NT2/D1 (cell line): ENCODE measurements at regions not wholly inside any gene's neighbourhood (a gene's known extent, or its start where the extent isn't known, plus 50 kb on each side); places are given as distances from the start of the nearest gene placed in this dataset.

Experiments used
- DNase-seq: peaks from one replicate; pipeline ENCODE4 v3.0.0-alpha.2; 2011; ENCODE audit warnings: low read depth, low spot score
- H3K27me3 ChIP-seq: 2 replicates; pipeline ENCODE4 v1.6.0; 2011; ENCODE audit warnings: mild to moderate bottlenecking; ENCODE audit not compliant: insufficient read length, insufficient read depth
- H3K36me3 ChIP-seq: 2 replicates; pipeline ENCODE4 v1.6.1; 2011; ENCODE audit warnings: mild to moderate bottlenecking, low read length, mixed read lengths; ENCODE audit not compliant: insufficient read depth, insufficient read length
- H3K4me1 ChIP-seq: 2 replicates; pipeline ENCODE4 v1.5.1; 2011; ENCODE audit not compliant: insufficient read depth, insufficient read length
- H3K4me3 ChIP-seq: 2 replicates; pipeline ENCODE4 v1.5.1; 2011; ENCODE audit warnings: low read depth; ENCODE audit not compliant: insufficient read length
- H3K9ac ChIP-seq: 2 replicates; pipeline ENCODE4 v1.6.0; 2011; ENCODE audit warnings: low read depth; ENCODE audit not compliant: insufficient read length
- H3K9me3 ChIP-seq: 2 replicates; pipeline ENCODE4 v1.5.1; 2011; ENCODE audit warnings: mild to moderate bottlenecking, low read length; ENCODE audit not compliant: insufficient read depth
- SUZ12 ChIP-seq: IDR thresholded peaks from 2 replicates; pipeline ENCODE4 v1.6.1; 2011; ENCODE audit not compliant: insufficient read length, insufficient read depth; ENCODE audit errors: extremely low read depth
- YY1 ChIP-seq: IDR thresholded peaks from 2 replicates; pipeline ENCODE4 v1.6.1; 2011; ENCODE audit not compliant: insufficient read length, insufficient read depth
- ZNF274 ChIP-seq: IDR thresholded peaks from 2 replicates; pipeline ENCODE4 v1.6.1; 2011; ENCODE audit warnings: mild to moderate bottlenecking, low read depth, low read length

DNA sequence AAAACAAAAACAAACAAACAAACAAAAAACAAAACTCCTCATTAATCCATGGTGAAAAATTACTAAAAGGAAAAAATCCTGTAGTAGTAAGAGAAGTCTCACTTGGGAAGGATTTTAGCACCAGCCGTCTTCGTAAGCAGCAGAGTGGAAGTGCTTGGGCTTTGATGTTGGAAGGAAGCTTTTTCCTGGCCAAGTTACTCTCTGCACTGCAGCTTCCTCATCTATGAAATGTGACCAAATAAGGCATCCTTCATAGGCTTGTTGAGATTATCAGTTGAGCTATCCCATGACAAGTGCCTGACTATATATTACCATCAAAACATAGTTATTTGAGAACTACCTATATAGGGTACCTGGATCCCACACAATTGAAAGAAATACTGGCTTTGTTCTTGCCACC is 436.4 kb upstream of the ONECUT1 start:
- H3K4me3 ChIP-seq = no peak overlapping the region
- no peaks in the 10 kb centered on the region for H3K4me1 ChIP-seq
- TF ChIP-seq ZNF274 = no peak
- TF ChIP-seq YY1 = no peak
- TF ChIP-seq SUZ12 = no peak
- H3K36me3 ChIP-seq = no peaks in the 10 kb centered on the region
- no peak overlapping the region for H3K9ac ChIP-seq
- H3K9me3 ChIP-seq = no peaks in the 10 kb centered on the region
- DNase-seq = no peak
- no peaks in the 10 kb centered on the region for H3K27me3 ChIP-seq

GRCh38 chr15:53225781-53226180 is 435.6 kb upstream of the ONECUT1 start:
- DNase-seq = no peak
- Histone ChIP-seq H3K4me3 (no peak overlapping the region), H3K36me3 (no peaks in the 10 kb centered on the region), H3K9ac (no peak overlapping the region), H3K4me1 (no peaks in the 10 kb centered on the region), H3K27me3 (no peaks in the 10 kb centered on the region), H3K9me3 (no peaks in the 10 kb centered on the region)
- TF ChIP-seq ZNF274 = no peak
- TF ChIP-seq SUZ12 = no peak
- no peak for TF ChIP-seq YY1

GRCh38 chr15:53224371-53224770 is 434.2 kb upstream of the ONECUT1 start:
- no peaks in the 10 kb centered on the region for H3K4me1 ChIP-seq
- DNase-seq = no peak
- H3K27me3 ChIP-seq = no peaks in the 10 kb centered on the region
- no peak overlapping the region for H3K9ac ChIP-seq
- TF ChIP-seq SUZ12 (no peak), YY1 (no peak), ZNF274 (no peak)
- no peaks in the 10 kb centered on the region for H3K36me3 ChIP-seq
- H3K9me3 ChIP-seq = no peaks in the 10 kb centered on the region
- H3K4me3 ChIP-seq = no peak overlapping the region

DNA sequence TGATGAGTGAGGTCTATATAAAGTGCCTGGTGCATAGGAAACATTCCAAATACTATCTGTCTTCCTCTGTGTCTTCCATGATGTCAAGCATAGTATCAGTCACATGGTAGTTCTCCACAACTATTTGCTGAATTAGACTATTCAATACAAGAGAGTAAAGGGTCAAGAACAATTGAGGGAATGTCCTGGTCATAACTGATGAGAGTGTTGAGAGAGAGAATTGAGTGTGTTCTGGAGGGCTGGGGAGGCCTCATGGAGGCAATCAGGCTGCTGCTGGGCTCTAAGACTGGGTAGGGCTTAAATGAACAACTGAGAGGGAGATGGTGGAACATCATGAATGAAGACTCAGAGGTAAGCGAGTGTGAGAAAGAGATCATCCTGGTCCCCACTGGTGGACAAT is 433.7 kb upstream of the ONECUT1 start:
- no peaks in the 10 kb centered on the region for H3K27me3 ChIP-seq
- H3K36me3 ChIP-seq = no peaks in the 10 kb centered on the region
- H3K9me3 ChIP-seq = no peaks in the 10 kb centered on the region
- H3K4me3 ChIP-seq = no peak overlapping the region
- TF ChIP-seq ZNF274 (no peak), SUZ12 (no peak), YY1 (no peak)
- H3K9ac ChIP-seq = no peak overlapping the region
- no peaks in the 10 kb centered on the region for H3K4me1 ChIP-seq
- no peak for DNase-seq

DNA sequence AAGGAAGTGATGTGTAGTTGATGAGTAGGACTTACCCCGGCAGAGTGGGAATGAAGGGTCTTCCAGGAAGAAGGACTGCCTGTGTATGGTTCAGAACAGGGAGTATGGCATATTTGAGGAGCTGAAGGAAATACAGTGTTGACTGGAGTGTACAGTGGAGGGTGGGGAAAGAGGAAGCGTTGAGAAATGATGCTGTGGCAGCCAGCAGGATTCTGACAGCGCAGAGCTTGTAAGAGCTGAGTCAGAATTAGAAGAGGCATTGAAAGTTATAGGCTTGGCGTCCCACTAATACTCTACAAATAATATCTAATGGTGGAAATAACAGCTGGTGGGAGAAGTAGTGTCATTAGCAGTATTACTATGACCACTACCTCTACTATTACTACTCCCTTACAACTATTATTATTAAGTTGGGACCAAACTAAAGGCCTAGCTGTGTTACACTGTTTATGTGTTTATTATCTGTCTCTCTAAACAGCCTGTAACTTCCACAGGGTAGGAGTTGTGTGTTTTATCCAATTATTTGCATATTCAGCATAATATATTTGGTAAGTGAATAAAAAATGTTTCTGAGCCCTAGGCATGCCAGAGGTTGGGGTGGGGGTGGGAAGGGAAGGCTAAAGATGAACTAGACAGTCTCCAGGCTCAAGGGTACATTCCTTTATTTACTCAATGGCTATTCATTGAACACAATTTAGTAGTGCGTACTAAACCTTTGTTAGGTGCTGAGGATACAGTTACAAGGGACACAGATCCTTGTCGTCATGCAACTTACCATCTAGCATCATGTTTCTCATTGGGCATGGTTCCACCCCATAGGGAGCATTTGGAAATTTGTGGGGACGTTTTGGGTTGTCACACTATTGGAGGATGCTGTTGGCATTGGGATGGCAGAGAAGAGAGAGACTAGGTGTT is 428.8 kb upstream of the ONECUT1 start:
- DNase-seq = no peak
- Histone ChIP-seq H3K9ac (no peak overlapping the region), H3K27me3 (no peaks in the 10 kb centered on the region), H3K9me3 (no peaks in the 10 kb centered on the region), H3K36me3 (no peaks in the 10 kb centered on the region), H3K4me3 (no peak overlapping the region), H3K4me1 (no peaks in the 10 kb centered on the region)
- TF ChIP-seq YY1 (no peak), ZNF274 (no peak), SUZ12 (no peak)

DNA sequence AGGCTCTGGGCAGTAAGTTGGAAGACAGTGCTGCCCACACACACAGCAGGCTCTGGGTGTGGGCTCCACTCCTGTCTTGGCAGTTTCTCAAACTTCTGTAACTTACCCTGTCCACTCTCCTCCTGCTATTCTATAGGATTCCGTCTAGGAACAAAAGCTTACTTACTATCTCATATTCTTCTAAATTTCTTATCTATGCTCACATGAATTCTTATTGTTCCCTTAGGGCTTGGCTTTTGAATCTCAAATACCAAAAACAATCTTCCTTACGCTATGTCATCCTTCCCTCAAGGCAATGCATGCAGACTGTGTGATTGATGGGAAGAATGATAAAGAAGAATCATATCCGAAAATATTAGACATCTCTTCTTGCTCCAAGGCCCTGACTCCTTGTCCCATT is 425.9 kb upstream of the ONECUT1 start:
- H3K27me3 ChIP-seq = no peaks in the 10 kb centered on the region
- no peaks in the 10 kb centered on the region for H3K4me1 ChIP-seq
- H3K4me3 ChIP-seq = no peak overlapping the region
- no peak overlapping the region for H3K9ac ChIP-seq
- no peaks in the 10 kb centered on the region for H3K9me3 ChIP-seq
- TF ChIP-seq ZNF274 (no peak), YY1 (no peak), SUZ12 (no peak)
- DNase-seq = no peak
- no peaks in the 10 kb centered on the region for H3K36me3 ChIP-seq

GRCh38 chr15:53213336-53213735 is 423.2 kb upstream of the ONECUT1 start:
- H3K9me3 ChIP-seq = no peaks in the 10 kb centered on the region
- no peaks in the 10 kb centered on the region for H3K36me3 ChIP-seq
- no peak overlapping the region for H3K9ac ChIP-seq
- TF ChIP-seq YY1 (no peak), SUZ12 (no peak)
- no peaks in the 10 kb centered on the region for H3K4me1 ChIP-seq
- no peaks in the 10 kb centered on the region for H3K27me3 ChIP-seq
- DNase-seq = no peak
- H3K4me3 ChIP-seq = no peak overlapping the region

DNA sequence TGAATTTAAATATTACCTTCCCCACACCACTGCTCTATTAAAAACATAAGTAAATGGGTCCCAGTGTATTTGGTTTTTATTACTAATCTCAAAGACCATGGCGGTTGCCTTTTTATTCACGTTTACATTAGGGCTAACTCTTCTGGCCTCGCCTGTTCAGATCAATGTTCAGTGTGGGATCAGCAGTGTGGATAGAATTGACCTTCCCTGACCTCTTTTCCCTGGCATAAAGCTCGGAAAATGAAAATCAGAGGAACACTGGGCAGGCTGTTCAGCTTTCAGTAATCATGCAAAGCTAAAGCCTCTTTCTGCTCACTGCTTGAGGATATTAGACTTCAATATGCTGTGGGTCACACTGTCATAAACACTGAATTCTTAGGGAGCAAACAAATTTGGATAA is 422.6 kb upstream of the ONECUT1 start:
- Histone ChIP-seq H3K4me3 (no peak overlapping the region), H3K4me1 (no peaks in the 10 kb centered on the region), H3K36me3 (no peaks in the 10 kb centered on the region), H3K27me3 (no peaks in the 10 kb centered on the region), H3K9ac (no peak overlapping the region), H3K9me3 (no peaks in the 10 kb centered on the region)
- DNase-seq = no peak
- TF ChIP-seq YY1 (no peak), SUZ12 (no peak), ZNF274 (no peak)
